ENCODE measurements at regions not wholly inside any gene's neighbourhood (a gene's known extent, or its start where the extent isn't known, plus 50 kb on each side); places are given as distances from the start of the nearest gene placed in this dataset.

DNA sequence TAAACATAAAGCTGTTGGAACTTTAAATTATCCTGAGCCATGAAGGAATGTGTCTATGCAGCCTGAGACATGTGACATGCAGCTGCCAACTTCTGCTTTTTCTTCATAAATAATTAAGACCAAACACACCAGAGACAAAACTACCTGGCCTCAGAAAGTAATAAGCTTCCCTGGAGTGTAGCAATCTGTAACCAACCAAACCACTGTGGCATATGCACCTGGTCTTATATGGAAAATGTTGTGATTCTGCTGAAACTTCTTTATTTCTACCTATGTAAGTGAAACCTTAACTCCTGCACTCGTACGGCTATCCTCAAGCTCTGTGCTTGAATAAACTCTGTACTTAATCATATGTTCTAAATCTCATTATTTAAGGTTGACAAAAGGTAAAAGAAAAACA lies 515.0 kb downstream of the TMEM182 start:
- TF ChIP-seq, protein P1, sequence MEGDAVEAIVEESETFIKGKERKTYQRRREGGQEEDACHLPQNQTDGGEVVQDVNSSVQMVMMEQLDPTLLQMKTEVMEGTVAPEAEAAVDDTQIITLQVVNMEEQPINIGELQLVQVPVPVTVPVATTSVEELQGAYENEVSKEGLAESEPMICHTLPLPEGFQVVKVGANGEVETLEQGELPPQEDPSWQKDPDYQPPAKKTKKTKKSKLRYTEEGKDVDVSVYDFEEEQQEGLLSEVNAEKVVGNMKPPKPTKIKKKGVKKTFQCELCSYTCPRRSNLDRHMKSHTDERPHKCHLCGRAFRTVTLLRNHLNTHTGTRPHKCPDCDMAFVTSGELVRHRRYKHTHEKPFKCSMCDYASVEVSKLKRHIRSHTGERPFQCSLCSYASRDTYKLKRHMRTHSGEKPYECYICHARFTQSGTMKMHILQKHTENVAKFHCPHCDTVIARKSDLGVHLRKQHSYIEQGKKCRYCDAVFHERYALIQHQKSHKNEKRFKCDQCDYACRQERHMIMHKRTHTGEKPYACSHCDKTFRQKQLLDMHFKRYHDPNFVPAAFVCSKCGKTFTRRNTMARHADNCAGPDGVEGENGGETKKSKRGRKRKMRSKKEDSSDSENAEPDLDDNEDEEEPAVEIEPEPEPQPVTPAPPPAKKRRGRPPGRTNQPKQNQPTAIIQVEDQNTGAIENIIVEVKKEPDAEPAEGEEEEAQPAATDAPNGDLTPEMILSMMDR (IDR thresholded peaks at IDR 0.05) = no peak
- TF ChIP-seq POLR2A (IDR thresholded peaks at IDR 0.05) = no peak
